Daoy (cell line): ENCODE measurements at regions not wholly inside any gene's neighbourhood (a gene's known extent, or its start where the extent isn't known, plus 50 kb on each side); places are given as distances from the start of the nearest gene placed in this dataset.
"Not testable (repeated sequence)": the region's sequence is repeated elsewhere in the genome, so short reads cannot be mapped to it uniquely, and the experiment has no call there.

ENCODE experiments used
- DNase-seq: peaks from one replicate; pipeline ENCODE4 v3.0.0-alpha.2; 2015; ENCODE audit warnings: low read depth

GRCh38 chr13:44887515-44887914 is 101.8 kb downstream of the NUFIP1 start:
- DNase-seq = no peak

- peak; percentile 64 for DNase-seq
These were observed 105.1 kb downstream of the NUFIP1 start for GRCh38 chr13:44884076-44884729.

- peak; percentile 39 for DNase-seq
These were observed 109.7 kb downstream of the NUFIP1 start for GRCh38 chr13:44879452-44880058.

- no peak for DNase-seq
These were observed 112.4 kb downstream of the NUFIP1 start for GRCh38 chr13:44876782-44877324.

GRCh38 chr13:44874886-44875630 is 114.2 kb downstream of the NUFIP1 start:
- DNase-seq = peak; percentile 70

GRCh38 chr13:44874176-44874575 is 115.1 kb downstream of the NUFIP1 start:
- no peak for DNase-seq

- no peak for DNase-seq
These were observed 115.8 kb downstream of the NUFIP1 start for GRCh38 chr13:44873461-44873860.

GRCh38 chr13:44872751-44873150 is 116.5 kb downstream of the NUFIP1 start:
- no peak for DNase-seq

GRCh38 chr13:44870456-44870929 is 118.8 kb downstream of the NUFIP1 start:
- DNase-seq = no peak

- no peak for DNase-seq
These were observed 120.1 kb downstream of the NUFIP1 start for GRCh38 chr13:44869167-44869566.

GRCh38 chr13:44868397-44868796 is 120.9 kb downstream of the NUFIP1 start:
- DNase-seq = no peak

GRCh38 chr13:44867825-44868224 is 121.4 kb downstream of the NUFIP1 start:
- DNase-seq = no peak

GRCh38 chr13:44866411-44866911 is 122.8 kb downstream of the NUFIP1 start:
- DNase-seq = no peak

GRCh38 chr13:44865722-44866410 is 123.4 kb downstream of the NUFIP1 start:
- no peak for DNase-seq

GRCh38 chr13:44863641-44864040 is 125.6 kb downstream of the NUFIP1 start:
- DNase-seq = not testable (repeated sequence)

GRCh38 chr13:44860454-44860853 is 128.8 kb downstream of the NUFIP1 start:
- no peak for DNase-seq

- DNase-seq = no peak
These were observed 131.5 kb downstream of the NUFIP1 start for GRCh38 chr13:44857736-44858135.

- DNase-seq = no peak
These were observed 132.2 kb downstream of the NUFIP1 start for GRCh38 chr13:44857061-44857460.

GRCh38 chr13:44855860-44856259 is 133.4 kb downstream of the NUFIP1 start:
- DNase-seq = no peak

GRCh38 chr13:44854313-44855060 is 134.8 kb downstream of the NUFIP1 start:
- no peak for DNase-seq

- DNase-seq = no peak
These were observed 135.6 kb downstream of the NUFIP1 start for GRCh38 chr13:44853641-44854040.
